ENCODE measurements at regions not wholly inside any gene's neighbourhood (a gene's known extent, or its start where the extent isn't known, plus 50 kb on each side); places are given as distances from the start of the nearest gene placed in this dataset.

GRCh38 chr6:77979204-77979603 is 326.4 kb downstream of the MEI4 start:
- DNase-seq (ENCODE audit: low read depth), result no peak

- DNase-seq (ENCODE audit: low read depth), result no peak
Observed at GRCh38 chr6:77986380-77987034, 333.7 kb downstream of the MEI4 start.

DNA sequence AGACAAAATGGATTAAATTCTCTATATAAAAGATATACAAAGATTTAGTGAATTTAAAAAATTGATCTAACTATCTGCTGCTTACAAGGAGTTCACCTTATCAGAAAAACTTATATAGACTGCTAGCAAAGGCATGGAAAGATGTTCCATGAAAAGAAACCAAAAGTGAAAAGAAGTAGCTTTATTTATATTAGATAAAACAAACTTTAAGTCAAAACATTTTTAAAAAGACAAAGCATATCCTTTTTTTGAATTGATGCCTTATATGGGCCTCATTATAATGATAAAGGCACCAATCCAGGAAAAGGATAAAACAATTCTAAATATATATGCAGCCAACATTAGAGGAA is 334.2 kb downstream of the MEI4 start:
- DNase-seq (ENCODE audit: low read depth), result no peak

- DNase-seq (ENCODE audit: low read depth), result no peak
Observed at GRCh38 chr6:78010130-78010529, 357.3 kb downstream of the MEI4 start.

- no peak for DNase-seq (ENCODE audit: low read depth)
Observed at GRCh38 chr6:78020586-78020985, 367.7 kb downstream of the MEI4 start.

- no peak for DNase-seq (ENCODE audit: low read depth)
Observed at GRCh38 chr6:78025502-78025901, 372.7 kb downstream of the MEI4 start.

DNA sequence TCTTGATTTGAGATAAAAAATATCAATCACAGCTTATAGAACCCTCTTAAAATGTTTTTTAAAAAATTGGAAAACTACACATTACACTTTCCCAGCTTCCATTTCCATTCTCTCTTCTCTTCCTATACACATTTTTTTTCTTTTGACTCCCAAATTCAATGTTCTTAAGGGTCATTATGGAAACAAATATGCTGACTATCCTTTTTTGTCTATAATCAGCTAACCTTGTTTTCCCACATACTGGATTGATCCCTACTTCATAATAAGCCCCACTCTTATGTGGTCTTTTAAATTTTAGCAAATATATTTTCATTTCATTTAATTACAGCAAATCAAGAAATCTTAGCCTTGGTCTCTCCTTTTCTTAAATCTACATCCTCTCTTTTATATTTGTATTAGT is 378.4 kb downstream of the MEI4 start:
- DNase-seq (ENCODE audit: low read depth), result no peak

DNA sequence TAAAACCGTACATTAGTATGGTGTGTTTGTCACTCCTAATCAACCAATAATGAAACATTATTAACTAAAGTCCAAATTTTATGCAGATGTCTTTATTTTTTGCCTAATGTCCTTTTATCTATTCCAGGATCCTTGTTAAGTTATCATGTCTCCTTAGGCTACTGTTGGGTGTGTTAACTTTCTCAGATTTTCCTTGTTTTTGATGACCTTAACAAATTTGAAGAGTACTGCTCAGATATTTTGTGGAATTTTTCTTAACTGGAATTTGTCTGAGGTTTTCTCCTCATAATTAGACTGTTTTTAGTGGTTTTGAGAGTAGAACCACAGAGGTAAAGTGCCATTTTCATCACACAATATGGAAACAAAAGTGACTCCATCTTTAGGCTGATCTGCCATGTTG is 406.3 kb downstream of the MEI4 start:
- DNase-seq (ENCODE audit: low read depth), result no peak

DNA sequence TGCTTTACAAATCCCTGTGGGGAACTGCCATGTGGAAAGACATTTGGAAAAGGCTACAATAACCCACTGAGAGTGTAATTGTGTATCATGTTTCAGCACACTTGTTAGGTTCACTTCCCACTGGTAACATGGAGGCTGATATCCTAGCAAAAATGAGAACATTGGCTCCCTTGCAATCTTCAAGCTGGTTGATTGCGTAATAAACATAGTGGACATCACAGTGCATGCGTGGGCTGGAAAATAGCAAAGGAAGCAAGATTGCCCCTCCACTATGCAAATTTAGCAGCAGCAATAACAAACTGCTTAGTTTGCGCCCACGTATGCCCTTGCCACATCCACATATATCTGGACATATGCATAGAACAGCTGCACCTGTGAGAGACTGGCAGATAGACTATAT is 410.2 kb downstream of the MEI4 start:
- no peak for DNase-seq (ENCODE audit: low read depth)

GRCh38 chr6:78076371-78076770 is 423.5 kb downstream of the MEI4 start:
- DNase-seq (ENCODE audit: low read depth), result no peak

DNA sequence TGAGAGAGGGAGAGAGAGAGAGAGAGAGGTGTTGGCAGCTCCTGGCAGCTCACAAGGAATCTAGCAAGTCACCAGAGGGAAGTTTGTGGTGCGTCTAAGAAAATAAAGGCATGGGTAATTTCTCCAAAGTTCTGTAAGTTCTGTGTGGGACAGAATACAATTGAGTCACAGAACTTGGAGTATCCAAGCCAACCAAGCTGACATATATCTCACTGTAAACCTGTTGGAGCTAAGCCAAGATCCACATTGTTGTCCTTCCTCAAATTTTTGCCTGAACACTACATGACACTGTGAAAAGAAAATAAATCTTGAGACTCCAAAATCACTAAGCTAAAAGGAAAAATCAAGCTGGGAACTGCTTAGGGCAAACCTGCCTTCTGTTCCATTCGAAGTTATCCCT is 436.7 kb downstream of the MEI4 start:
- DNase-seq (ENCODE audit: low read depth), result no peak

- DNase-seq (ENCODE audit: low read depth), result no peak
Observed at GRCh38 chr6:78093906-78094305, 441.1 kb downstream of the MEI4 start.

GRCh38 chr6:78101387-78101786 is 448.5 kb downstream of the MEI4 start:
- no peak for DNase-seq (ENCODE audit: low read depth)

- no peak for DNase-seq (ENCODE audit: low read depth)
Observed at GRCh38 chr6:78110641-78111040, 457.8 kb downstream of the MEI4 start.

- no peak for DNase-seq (ENCODE audit: low read depth)
Observed at GRCh38 chr6:78117966-78118365, 465.1 kb downstream of the MEI4 start.

- DNase-seq (ENCODE audit: low read depth), result no peak
Observed at GRCh38 chr6:78131521-78131920, 478.7 kb downstream of the MEI4 start.

DNA sequence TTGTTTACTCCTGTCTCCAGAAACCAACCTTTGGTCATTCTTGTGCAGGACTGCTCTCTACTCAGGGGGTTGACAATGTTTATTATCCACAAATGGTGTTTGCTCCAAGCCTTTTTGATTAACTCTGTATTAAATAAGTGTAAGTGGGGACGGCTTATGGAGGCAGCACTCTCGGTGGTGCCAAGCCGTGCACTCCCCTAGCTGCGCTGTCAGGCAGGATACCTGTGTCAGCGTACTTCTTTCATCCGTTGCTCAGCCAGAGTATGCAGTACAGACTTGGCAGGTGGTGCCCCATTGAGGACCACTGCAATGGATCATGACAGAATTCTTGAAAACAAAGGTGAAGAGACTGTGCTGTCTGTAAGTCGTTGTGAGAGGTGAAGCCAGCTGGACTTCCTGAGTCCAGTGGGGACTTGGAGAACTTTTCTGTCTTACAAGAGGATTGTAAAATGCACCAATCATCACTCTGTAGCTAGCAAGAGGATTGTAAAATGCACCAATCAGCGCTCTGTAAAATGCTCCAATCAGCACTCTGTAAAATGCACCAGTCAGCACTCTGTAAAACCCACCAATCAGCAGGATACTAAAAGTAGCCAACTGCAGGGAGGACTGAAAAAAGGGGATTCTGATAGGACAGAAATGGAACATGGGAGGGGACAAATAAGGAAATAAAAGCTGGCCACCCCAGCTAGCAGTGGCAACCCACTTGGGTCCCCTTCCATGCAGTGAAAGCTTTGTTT is 480.0 kb downstream of the MEI4 start:
- DNase-seq (ENCODE audit: low read depth), result no peak

- DNase-seq (ENCODE audit: low read depth), result no peak
Observed at GRCh38 chr6:78150425-78150824, 497.6 kb downstream of the MEI4 start.

GRCh38 chr6:78153976-78154375 is 501.1 kb downstream of the MEI4 start:
- DNase-seq (ENCODE audit: low read depth), result no peak

DNA sequence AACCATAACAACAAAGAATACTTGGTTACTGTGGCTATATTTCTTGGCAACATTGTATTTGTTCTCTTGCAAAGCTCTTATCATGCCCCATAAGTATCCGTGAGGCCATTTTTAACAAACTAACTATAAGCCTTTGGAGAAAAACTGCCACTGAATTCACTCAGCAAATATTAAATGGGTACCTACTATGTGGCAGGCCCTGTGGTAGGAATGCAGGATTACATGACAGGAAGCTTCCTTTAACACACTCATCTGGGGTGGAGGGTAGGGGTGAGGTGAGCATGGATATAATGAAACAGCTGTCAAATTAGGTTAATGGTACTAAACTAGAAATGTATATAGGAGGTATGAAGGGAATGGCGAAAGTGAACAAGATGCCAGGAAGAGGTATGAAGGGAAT is 504.8 kb downstream of the MEI4 start:
- DNase-seq (ENCODE audit: low read depth), result no peak

- no peak for DNase-seq (ENCODE audit: low read depth)
Observed at GRCh38 chr6:78188891-78189290, 536.1 kb downstream of the MEI4 start.

DNA sequence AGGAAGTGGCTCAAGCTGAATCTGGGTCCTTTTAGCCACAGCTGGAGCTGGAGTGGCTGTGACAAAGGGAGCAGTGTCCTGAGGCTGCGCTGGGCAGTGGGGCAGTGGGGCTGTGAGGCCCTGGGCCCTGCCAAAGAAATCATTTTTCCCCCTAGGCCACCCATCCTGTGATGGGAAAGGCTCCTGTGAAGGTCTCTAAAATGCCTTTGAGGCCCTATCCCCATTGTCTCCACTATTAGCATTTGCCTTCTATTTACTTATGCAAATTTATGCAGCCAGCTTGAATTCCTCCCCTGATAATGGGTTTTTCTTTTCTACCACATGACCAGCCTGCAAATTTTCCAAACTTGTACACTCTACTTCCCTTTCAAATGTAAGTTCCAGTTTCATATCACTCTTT is 539.2 kb downstream of the MEI4 start:
- DNase-seq (ENCODE audit: low read depth), result no peak

- DNase-seq (ENCODE audit: low read depth), result no peak
Observed at GRCh38 chr6:78199044-78199443, 546.2 kb downstream of the MEI4 start.

- DNase-seq (ENCODE audit: low read depth), result no peak
Observed at GRCh38 chr6:78222226-78222625, 569.4 kb downstream of the MEI4 start.
